NCI-H187 (cell line): ENCODE measurements at regions not wholly inside any gene's neighbourhood (a gene's known extent, or its start where the extent isn't known, plus 50 kb on each side); places are given as distances from the start of the nearest gene placed in this dataset.

Experiments
- DNase-seq, 2 experiments: peaks; one replicate each; lab custom pipeline; 2025; lab: John Stamatoyannopoulos, UW

- DNase-seq = no peak
These were observed 57.1 kb upstream of the ATG10 start for GRCh38 chr5:81914696-81915095.

- no peak for DNase-seq
These were observed 58.9 kb upstream of the ATG10 start for GRCh38 chr5:81912933-81913332.

GRCh38 chr5:81909677-81910076, 62.1 kb upstream of the ATG10 start:
- no peak for DNase-seq

- DNase-seq = no peak
These were observed 63.1 kb upstream of the ATG10 start for GRCh38 chr5:81908771-81909170.

GRCh38 chr5:81908044-81908443, 63.8 kb upstream of the ATG10 start:
- no peak for DNase-seq

- DNase-seq = no peak
These were observed 64.7 kb upstream of the ATG10 start for GRCh38 chr5:81907012-81907635.

- no peak for DNase-seq
These were observed 65.7 kb upstream of the ATG10 start for GRCh38 chr5:81906086-81906485.

- DNase-seq = no peak
These were observed 67.0 kb upstream of the ATG10 start for GRCh38 chr5:81904861-81905260.

- no peak for DNase-seq
These were observed 67.7 kb upstream of the ATG10 start for GRCh38 chr5:81904166-81904565.

GRCh38 chr5:81901586-81901985, 70.2 kb upstream of the ATG10 start:
- DNase-seq = no peak

- no peak for DNase-seq
These were observed 72.7 kb upstream of the ATG10 start for GRCh38 chr5:81899123-81899522.

GRCh38 chr5:81898403-81898802, 73.4 kb upstream of the ATG10 start:
- no peak for DNase-seq

GRCh38 chr5:81896764-81897163, 75.1 kb upstream of the ATG10 start:
- DNase-seq = no peak

- DNase-seq = no peak
These were observed 76.5 kb upstream of the ATG10 start for GRCh38 chr5:81895307-81895706.

GRCh38 chr5:81893961-81894360, 77.9 kb upstream of the ATG10 start:
- no peak for DNase-seq

- DNase-seq = no peak
These were observed 87.0 kb upstream of the ATG10 start for GRCh38 chr5:81884871-81885270.

GRCh38 chr5:81883371-81883770, 88.5 kb upstream of the ATG10 start:
- DNase-seq = no peak

GRCh38 chr5:81881595-81881994, 90.2 kb upstream of the ATG10 start:
- DNase-seq = no peak

GRCh38 chr5:81879936-81880335, 91.9 kb upstream of the ATG10 start:
- DNase-seq = no peak

- DNase-seq = no peak
These were observed 93.5 kb upstream of the ATG10 start for GRCh38 chr5:81878333-81878732.

GRCh38 chr5:81866994-81867393, 104.8 kb upstream of the ATG10 start:
- no peak for DNase-seq

- no peak for DNase-seq
These were observed 109.9 kb upstream of the SSBP2 start for GRCh38 chr5:81860778-81861177.

GRCh38 chr5:81859624-81860023, 108.7 kb upstream of the SSBP2 start:
- no peak for DNase-seq
